GM21619 (cell line): ENCODE measurements at regions not wholly inside any gene's neighbourhood (a gene's known extent, or its start where the extent isn't known, plus 50 kb on each side); places are given as distances from the start of the nearest gene placed in this dataset.
"Not testable (repeated sequence)": the region's sequence is repeated elsewhere in the genome, so short reads cannot be mapped to it uniquely, and the experiment has no call there.

ENCODE experiments used
- ATAC-seq: cut with Tn5 transposase; IDR thresholded peaks from one replicate; pipeline ENCODE4 v1.9.1; 2021; ENCODE audit not compliant: unreplicated experiment

DNA sequence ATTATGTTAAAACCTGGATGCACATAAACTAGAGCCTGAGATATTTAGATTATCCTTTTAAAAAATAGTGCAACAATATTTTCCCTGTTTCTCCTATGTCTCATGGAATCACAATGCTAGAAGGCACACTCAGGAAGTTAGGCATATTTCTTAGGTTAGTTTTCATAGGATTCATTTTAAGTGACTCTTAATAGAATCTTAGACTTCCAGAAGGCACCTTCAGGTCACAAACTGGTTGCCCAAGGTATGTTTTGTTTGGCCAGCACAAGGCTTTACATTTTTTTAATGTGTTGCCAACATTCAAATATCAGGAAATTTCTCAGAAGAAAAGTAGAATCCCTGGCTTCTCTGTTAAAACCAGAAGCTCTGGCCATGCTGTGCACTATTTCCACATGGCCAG is 129.3 kb downstream of the LNPK start:
- no peak for ATAC-seq

DNA sequence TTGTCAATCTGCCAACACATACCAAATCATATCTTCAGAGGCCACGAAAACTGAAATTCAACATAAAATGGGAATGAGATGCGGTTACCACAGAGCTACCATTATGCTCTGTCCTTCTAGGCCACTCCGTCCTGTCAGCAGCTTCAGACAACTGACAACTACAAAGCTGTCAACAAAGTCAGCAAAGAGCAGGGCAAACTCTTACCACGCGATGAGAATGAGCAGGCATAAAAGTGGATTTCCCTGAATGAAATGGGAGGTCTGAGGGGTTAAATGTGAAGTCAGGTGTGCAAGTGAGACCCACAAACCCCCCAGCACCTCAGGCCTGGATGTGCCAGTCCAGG is 130.1 kb downstream of the LNPK start:
- ATAC-seq: no peak

DNA sequence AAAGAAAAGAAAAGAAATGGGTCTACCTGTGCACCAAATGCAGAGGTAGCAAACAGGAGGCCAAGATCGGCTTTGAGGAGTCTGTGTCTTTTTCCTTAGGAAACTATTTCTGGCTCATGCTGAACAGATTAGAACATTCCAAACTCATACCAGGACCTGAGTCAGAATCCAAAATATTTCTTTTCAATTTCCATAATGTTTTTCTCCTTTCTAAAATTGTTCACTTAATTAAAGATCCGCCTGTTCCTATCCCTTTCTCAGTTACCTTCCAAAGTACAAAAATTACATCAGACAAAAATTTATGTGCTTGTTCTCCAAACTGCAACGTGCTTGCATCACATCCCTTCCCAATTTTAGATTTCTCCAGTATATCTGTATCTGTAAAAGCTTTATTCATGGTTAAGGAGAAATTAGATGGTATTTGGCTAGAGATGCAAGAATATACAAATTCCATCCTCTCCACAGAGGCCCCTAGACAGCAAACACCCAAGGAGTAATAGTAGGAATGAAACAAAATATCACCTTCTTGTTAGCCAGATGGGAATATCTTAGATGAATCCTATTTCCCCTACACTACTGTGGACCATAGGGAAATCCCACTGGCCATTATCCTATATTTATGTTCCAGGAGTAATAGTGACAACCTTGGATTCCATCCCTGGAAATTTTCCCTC is 130.6 kb downstream of the LNPK start:
- ATAC-seq: no peak

DNA sequence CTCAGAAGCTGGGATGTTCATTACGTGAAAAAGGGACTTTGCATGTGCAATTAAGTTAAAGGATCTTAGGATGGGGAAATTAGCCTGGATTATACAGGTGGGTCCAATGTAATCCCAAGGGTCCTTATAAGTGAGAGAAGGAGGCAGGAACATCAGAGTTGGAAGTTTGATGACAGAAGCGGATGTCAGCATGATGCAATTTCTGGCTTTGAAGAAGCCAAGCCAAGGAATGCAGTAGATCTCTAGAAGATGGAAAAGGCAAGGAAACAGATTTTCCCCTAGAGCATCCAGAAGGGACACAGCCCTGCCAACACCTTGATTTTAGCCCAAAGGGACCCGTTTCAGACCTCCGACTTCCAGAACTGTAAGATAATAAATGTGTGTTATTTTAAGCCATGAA is 136.4 kb downstream of the LNPK start:
- ATAC-seq: no peak

DNA sequence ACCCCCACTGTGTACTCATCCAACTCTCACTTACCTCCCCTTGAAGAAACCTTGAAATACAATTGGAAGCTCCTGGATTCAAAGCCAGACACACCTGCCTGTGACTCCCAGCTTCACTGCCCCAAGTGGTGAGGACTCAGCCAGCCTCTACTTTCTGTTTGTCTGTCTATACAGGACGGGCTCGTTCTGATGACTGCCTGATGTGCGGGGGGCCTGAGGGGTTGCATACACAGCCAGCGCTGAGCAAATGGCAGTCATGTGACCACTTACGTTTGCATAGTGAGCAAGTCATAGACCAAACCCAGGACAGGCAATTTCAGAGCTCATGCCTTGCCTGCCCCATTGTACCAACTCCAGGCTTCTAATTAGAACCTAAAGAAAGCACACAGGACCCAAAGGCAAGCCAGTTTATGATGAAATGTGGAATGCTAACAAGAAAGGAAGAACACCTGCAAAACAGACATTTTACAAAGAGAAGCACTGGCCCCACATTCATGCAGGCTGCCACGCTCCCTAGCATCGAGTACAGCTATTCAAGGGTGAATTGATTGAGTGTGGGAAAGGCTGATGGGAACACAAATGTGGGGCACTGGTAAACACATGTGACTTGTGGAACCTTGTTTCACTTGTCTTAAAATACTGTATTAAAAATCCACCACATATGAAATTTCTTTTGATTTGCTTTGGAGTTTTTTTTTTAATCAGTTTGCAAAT is 137.8 kb downstream of the LNPK start:
- no peak for ATAC-seq

- no peak for ATAC-seq
Observed at GRCh38 chr2:175861958-175862357, 140.1 kb downstream of the LNPK start.

GRCh38 chr2:175855794-175856453 is 146.1 kb downstream of the LNPK start:
- ATAC-seq: no peak

- ATAC-seq: no peak
Observed at GRCh38 chr2:175855236-175855635, 146.8 kb downstream of the LNPK start.

DNA sequence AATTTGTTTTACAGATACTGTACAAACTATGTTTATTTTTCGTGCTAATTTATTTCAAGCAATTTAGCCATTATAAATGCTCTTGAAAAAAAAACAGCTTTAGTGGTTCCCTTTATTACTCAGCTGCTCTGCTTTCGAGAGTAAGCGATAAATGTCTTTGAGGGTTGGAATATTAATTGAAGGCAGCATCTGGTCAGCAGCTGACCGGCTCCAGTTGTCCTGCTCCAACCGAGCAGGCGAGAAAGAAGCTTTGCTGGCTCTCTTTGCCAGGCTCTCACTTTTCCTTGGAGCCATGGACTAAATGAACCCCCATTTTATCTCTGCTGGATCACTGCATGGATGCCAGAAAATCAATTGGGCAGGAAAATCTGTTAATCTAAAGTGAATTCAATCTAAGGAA is 147.4 kb downstream of the LNPK start:
- ATAC-seq: no peak

DNA sequence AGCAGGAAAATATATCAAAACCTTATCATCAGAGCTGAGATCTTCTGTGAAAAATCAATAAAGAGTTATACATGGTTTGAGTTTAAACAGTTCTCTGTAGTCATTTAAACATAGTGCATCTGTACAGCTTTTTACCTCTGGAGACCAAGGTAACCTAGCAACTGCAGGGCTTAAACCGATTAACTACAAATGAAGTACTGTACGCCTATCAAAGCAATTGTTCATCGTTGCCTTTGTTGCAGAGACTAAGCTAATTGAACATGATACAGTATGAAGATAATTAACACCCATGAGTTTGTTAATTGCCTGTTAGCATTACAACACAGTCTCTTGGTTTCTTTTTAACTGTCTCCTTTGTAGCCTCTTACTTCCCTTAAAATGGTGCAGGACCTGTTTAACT is 147.9 kb downstream of the LNPK start:
- no peak for ATAC-seq

GRCh38 chr2:175853616-175853890 is 148.5 kb downstream of the LNPK start:
- ATAC-seq: no peak

DNA sequence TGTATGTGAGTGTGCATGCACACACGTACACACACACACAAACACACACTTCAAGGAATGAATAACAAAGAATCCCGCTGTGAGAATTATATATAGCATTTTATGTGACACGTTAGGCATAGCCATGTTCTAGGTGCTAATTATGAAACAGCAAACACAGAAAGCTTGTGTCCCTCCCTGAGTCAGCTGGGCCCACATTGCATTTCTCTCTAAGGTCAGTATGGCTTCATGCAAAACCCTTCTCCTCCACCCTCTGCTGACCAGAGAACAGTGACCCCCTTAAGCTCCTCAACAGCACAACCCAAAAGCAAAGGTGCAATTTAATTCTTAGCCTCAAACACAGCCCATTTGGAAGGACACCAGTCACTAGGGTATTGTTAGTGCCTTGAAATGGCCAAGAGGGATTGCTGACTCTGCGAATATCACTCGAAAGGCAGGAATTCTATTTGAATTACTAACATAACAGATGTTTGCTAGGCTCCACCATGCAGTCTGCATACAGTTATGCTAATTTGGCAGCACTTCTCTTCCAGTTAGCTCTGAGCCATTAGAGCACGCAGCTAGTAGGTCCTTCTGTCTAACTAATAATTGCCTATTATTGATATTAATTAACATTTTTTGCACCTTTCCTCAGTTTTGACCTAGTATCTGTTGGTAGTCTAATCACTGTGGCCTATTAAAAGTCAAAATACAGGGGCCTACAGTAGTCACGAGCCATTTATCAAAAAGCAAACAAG is 149.0 kb downstream of the LNPK start:
- no peak for ATAC-seq

DNA sequence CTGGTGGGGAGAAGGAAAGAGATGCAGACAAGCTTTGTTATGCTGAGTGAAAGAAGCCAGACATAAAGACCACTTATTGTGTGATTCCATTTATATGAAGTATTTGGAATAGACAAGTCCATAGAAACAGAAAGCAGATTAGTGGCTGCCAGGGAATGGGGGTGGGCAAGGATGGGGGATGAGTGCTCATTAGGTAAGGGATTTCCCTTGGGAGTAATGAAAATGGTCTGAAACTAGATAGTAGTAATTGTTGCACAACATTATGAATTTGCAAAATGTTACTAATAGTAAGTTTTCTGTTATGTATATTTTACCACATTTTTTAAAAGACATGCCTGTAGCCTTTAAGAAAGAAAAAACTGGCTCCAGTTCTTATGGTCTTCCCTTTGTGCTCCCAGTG is 154.9 kb downstream of the LNPK start:
- no peak for ATAC-seq

GRCh38 chr2:175844169-175844568 is 157.9 kb downstream of the LNPK start:
- ATAC-seq: no peak

- ATAC-seq: no peak
Observed at GRCh38 chr2:175843625-175844024, 158.4 kb downstream of the LNPK start.

DNA sequence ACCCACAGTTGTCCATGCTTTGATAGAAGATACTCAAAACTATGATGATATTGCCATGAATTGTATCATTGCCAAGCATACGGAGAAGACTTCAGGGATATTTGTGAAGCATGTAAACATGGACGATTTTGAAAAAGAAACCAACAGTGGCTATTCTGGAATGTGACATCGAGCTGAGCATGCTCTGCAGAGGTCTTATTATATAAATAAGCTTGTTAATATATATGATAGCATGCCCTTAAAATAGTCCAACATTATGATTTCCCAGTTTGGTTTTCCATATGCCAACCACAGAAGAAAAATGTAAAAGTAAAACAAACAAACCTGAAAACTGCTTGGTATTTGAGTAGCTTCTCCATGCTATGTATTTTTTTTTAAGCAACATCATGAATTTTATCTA is 159.1 kb downstream of the LNPK start:
- no peak for ATAC-seq

GRCh38 chr2:175840765-175841164 is 161.3 kb downstream of the LNPK start:
- ATAC-seq: not testable (repeated sequence)

DNA sequence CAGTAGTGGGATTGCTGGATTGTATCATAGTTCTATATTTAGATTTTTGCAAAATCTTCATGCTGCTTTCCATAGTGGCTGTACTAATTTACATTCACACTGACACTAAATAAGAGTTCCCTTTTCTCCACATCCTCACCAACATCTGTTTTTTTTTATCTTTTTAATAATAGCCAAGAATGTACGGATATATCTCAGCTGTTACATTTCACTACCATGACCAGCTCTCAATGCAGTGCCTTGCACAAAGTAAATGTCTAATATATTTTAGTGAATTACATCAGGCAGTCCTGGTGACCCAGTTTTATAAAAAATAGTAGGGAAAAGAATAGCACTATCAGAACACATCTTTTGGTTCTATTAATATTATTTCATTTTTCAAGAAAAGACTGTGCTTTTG is 161.8 kb downstream of the LNPK start:
- ATAC-seq: no peak

DNA sequence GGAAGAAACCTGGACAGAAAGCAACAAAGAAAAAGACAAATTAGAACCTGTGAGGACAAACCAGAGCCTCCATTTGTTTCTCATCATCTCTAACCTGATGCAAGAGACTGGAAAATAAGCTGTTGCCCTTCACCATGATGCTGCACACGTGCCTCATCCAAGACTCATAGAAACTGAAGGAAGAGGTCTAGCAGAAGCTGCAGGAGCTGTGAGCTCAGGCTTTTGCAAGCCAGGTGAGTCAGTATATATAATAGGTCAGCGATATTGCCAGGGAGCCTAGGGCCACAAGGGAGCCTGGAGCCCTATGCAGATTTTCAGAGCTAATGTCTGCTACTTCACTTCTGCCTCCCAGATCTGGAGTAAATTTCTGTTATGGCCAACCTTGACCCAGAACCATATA is 163.1 kb downstream of the LNPK start:
- no peak for ATAC-seq

GRCh38 chr2:175837046-175837445 is 165.0 kb downstream of the LNPK start:
- ATAC-seq: no peak

DNA sequence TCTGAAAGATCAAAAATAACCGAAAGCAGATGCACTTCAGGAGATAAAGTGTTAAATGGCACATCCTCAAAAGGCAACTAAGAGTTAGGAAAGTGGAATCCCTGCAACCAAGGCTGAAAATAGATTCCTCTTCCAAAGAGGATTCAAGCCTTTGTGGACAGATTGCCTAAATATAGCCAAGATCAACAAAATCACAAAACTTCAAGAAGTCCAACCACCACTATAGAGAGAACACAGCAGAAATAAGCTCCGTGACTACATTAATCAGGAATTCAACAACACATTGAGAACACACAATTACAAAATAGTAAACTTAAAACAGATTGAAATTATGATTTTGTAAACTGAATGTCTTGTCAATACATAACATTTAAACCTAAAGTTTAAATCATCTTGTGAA is 165.7 kb downstream of the LNPK start:
- no peak for ATAC-seq

GRCh38 chr2:175834477-175834876 is 167.6 kb downstream of the LNPK start:
- no peak for ATAC-seq
